Ovary (tissue), 7 donors: ENCODE measurements at regions not wholly inside any gene's neighbourhood (a gene's known extent, or its start where the extent isn't known, plus 50 kb on each side); places are given as distances from the start of the nearest gene placed in this dataset.

ENCODE experiments used
- DNase-seq, 5 donors: peaks; one replicate each; pipeline ENCODE4 v3.0.0-alpha.2; 2019 to 2020
- H3K27ac ChIP-seq, 2 donors: fragments of 200-600 bp; one replicate each; pipeline versions ENCODE4 v1.5.1 to v1.8.0; 2019 to 2022
- H3K27me3 ChIP-seq: fragments of 200-600 bp; one replicate; pipeline ENCODE4 v1.8.0; 2022
- H3K36me3 ChIP-seq: fragments of 200-600 bp; sonication (generic); one replicate; pipeline ENCODE4 v1.5.1; 2019
- H3K4me1 ChIP-seq: one replicate; pipeline ENCODE4 v1.8.1; 2013; ENCODE audit warnings: mild to moderate bottlenecking, moderate library complexity; ENCODE audit not compliant: insufficient read depth
- H3K4me3 ChIP-seq: fragments of 200-600 bp; sonication (generic); one replicate; pipeline ENCODE4 v1.5.1; 2017
- H3K9me3 ChIP-seq, 2 donors: fragments of 200-600 bp in 1 of 2; sonication (generic) in 1 of 2; one replicate each; pipeline versions ENCODE4 v1.5.1 to v1.8.1; 2013 to 2019; ENCODE audit warnings: mild to moderate bottlenecking in 1 of 2, moderate library complexity in 1 of 2
- EP300 ChIP-seq: sonication (generic); formaldehyde crosslinking; IDR thresholded peaks from one replicate; pipeline ENCODE4 v1.6.1; 2017; ENCODE audit warnings: antibody characterized with exemption
- POLR2A ChIP-seq: fragments of 450-650 bp; IDR thresholded peaks from one replicate; pipeline ENCODE4 v1.6.1; 2017; ENCODE audit warnings: antibody characterized with exemption, mild to moderate bottlenecking, moderate library complexity
- WGBS, 3 donors: extraction: QIAGEN DNeasy Blood & Tissue Kit in 1 of 3; methylation state at CpG; one replicate each; pipeline versions ENCODE4 v1.1.5 to v1.1.7; 2013 to 2017; 5-methylcytosine and 5-hydroxymethylcytosine counted together
- intact Hi-C, 4 donors: fragments of 100-400 bp; cut with DNase I; formaldehyde crosslinking; loops; one replicate each; pipeline versions ENCODE4 v1.11.0 to v1.15.1; 2022 to 2023
- TF ChIP-seq, protein P1 (sequence below), 3 donors: fragments of 450-650 bp in 2 of 3; fragments of 200-600 bp in 1 of 3; IDR thresholded peaks; one replicate each; pipeline versions ENCODE4 v1.5.1 to v1.8.0; 2016 to 2022; ENCODE audit warnings: antibody characterized with exemption in 3 of 3, mild to moderate bottlenecking in 1 of 3
- donor health status: DM: no; HTN: no; CAD: no; lungs with moderate emphysema.
- donor health status: DM: no; HTN: no; CAD: no.
- donor health status: Bipolar disorder and iron deficiency.
- donor health status: DM: no; HTN: no; CAD: no.
- donor health status: DM: yes; HTN: yes; CAD: no.

DNA sequence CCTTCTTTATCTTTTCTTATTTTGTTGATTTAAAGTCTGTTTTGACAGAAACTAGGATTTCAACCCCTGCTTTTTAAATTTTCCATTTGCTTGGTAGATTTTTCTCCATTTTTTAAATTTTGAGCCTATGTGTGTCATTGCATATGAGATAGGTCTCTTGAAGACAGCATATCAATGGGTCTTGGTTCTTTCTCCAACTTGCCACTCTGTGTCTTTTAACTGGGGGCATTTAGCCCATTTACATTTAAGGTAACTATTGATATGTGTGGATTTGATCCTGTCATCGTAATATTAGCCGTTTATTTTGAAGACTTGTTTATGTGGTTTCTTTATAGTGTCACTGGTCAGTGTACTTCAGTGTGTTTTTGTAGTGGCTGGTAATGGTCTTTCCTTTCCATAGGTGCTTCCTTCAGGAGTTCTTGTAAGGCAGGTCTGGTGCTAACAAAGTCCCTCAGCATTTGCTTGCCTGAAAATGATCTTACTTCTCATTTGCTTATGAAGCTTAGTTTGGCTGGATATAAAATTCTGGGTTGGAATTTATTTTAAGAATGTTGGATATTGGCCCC, 223.9 kb downstream of the USP25 start:
- no peak for DNase-seq
- 94 to 98% (median 98%) methylated on average over 2 of the region's 2 CpGs for WGBS, 3 donors
- H3K4me3 ChIP-seq, result no peak overlapping the region
- no peaks in the 10 kb centered on the region for H3K9me3 ChIP-seq
- TF ChIP-seq EP300 (no peak), POLR2A (no peak)
- TF ChIP-seq, protein P1, sequence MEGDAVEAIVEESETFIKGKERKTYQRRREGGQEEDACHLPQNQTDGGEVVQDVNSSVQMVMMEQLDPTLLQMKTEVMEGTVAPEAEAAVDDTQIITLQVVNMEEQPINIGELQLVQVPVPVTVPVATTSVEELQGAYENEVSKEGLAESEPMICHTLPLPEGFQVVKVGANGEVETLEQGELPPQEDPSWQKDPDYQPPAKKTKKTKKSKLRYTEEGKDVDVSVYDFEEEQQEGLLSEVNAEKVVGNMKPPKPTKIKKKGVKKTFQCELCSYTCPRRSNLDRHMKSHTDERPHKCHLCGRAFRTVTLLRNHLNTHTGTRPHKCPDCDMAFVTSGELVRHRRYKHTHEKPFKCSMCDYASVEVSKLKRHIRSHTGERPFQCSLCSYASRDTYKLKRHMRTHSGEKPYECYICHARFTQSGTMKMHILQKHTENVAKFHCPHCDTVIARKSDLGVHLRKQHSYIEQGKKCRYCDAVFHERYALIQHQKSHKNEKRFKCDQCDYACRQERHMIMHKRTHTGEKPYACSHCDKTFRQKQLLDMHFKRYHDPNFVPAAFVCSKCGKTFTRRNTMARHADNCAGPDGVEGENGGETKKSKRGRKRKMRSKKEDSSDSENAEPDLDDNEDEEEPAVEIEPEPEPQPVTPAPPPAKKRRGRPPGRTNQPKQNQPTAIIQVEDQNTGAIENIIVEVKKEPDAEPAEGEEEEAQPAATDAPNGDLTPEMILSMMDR (IDR thresholded peaks at IDR 0.05), result no peak
- H3K4me1 ChIP-seq, result no peaks in the 10 kb centered on the region
- no peaks in the 10 kb centered on the region for H3K27me3 ChIP-seq
- H3K27ac ChIP-seq, result no peak overlapping the region
- intact Hi-C loops, result no loop called here
- no peaks in the 10 kb centered on the region for H3K36me3 ChIP-seq

DNA sequence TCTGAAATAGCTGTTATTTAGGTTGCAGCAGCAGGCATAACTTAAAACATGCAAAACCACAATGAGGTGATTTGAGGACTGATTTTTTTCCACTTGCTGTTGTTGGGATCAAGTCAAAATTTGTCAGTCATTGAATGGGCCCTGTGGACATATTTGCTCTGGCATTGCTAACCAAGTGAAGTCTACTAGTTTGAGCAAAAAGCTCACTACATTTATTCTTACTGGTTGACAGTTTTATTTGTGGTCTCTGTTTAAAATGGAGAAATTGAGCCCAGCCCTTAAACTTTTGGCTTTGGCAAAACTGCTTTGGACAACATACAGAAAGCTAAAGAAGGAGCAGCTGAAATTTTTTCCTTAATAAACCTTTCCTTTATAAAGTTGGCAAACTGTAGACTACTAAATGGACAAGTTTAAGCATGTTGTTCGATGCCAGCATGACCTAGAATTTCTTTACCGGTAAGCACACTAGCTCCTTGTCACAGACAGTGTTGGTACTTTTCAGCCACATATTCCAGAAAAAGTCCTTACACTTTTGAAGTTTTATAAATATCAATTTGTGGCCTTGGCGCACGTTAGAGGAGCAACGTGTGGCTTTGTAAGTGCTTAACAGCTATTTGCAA, 234.6 kb downstream of the USP25 start:
- H3K27ac ChIP-seq, result no peak overlapping the region

DNA sequence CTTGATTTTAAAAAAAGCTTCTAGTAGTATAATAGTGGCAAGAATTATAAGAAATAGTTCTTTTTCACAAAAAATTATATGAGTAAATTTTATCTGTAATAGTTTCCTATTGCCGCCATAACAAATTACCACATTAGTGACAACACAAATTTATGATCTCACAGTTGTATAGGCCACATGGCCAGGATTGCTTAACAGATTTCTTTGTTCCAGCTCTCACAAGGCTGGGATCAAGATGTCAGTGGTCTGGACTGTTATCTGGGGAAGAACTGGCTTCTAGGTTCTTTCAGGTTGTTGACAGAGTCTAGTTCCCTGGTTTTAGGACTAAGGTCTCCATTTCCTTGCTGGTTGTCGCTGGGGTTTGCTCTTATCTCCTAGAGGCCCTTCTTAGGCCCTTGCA, 236.4 kb downstream of the USP25 start:
- TF ChIP-seq, protein P1 (IDR thresholded peaks at IDR 0.05), result no peak
- TF ChIP-seq POLR2A (no peak), EP300 (no peak)
- intact Hi-C loops, result no loop called here
- Histone ChIP-seq H3K9me3 (no peaks in the 10 kb centered on the region), H3K27me3 (no peaks in the 10 kb centered on the region), H3K27ac (no peak overlapping the region), H3K4me1 (no peaks in the 10 kb centered on the region), H3K36me3 (no peaks in the 10 kb centered on the region), H3K4me3 (no peak overlapping the region)
- no peak for DNase-seq
- WGBS, 3 donors, result 90 to 97% (median 97%) methylated on average over 2 of the region's 2 CpGs

More for the DNA sequence above, 234.6 kb downstream of the USP25 start:
- WGBS, 3 donors, result 50 to 65% (median 64%) methylated on average over 5 of the region's 5 CpGs
- intact Hi-C loops, result no loop called here
- no peaks in the 10 kb centered on the region for H3K27me3 ChIP-seq
- H3K36me3 ChIP-seq, result no peaks in the 10 kb centered on the region
- no peak for DNase-seq
- no peak overlapping the region for H3K4me3 ChIP-seq
- TF ChIP-seq POLR2A, result no peak
- no peak for TF ChIP-seq EP300
- TF ChIP-seq, protein P1 (IDR thresholded peaks at IDR 0.05), result no peak
- no peaks in the 10 kb centered on the region for H3K4me1 ChIP-seq
- no peaks in the 10 kb centered on the region for H3K9me3 ChIP-seq

DNA sequence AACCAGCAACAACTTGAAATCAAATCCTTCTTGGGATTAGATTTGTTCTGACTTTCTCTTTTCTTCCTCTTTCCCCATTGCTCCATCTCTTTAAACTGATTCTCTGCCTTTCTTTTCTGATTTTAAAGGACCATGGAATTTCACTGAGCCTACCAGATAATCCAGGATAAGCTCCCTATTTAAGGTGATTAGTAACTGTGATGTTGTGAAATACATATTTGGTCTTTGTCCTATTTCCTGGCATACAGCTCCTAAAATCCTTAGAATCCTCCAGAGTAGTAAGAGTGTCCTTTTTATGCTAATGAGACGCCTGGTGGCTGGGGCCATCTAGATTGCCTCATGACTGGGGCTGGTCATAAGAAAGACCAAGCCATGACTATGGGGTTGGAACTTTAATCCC, 236.9 kb downstream of the USP25 start:
- intact Hi-C loops, result no loop called here
- Histone ChIP-seq H3K27me3 (no peaks in the 10 kb centered on the region), H3K27ac (no peak overlapping the region), H3K36me3 (no peaks in the 10 kb centered on the region), H3K4me1 (no peaks in the 10 kb centered on the region), H3K9me3 (no peaks in the 10 kb centered on the region), H3K4me3 (no peak overlapping the region)
- whole genome bisulfite sequencing, 3 donors, result 98 to 100% (median 100%) methylated on average over 1 of the region's 1 CpG
- TF ChIP-seq POLR2A (no peak), EP300 (no peak)
- TF ChIP-seq, protein P1 (IDR thresholded peaks at IDR 0.05), result no peak
- DNase-seq, result no peak
